Fibroblast of skin of left quadriceps (primary cell): ENCODE measurements at regions not wholly inside any gene's neighbourhood (a gene's known extent, or its start where the extent isn't known, plus 50 kb on each side); places are given as distances from the start of the nearest gene placed in this dataset.
A peak's percentile ranks its signal among the peaks of the same experiment; 100 is the strongest.
"Not testable (repeated sequence)": the region's sequence is repeated elsewhere in the genome, so short reads cannot be mapped to it uniquely, and the experiment has no call there.

Experiments used
- DNase-seq, 2 experiments: peaks; one replicate each; pipeline ENCODE4 v3.0.0-alpha.2; 2013; ENCODE audit warnings: low read depth in 2 of 2

DNA sequence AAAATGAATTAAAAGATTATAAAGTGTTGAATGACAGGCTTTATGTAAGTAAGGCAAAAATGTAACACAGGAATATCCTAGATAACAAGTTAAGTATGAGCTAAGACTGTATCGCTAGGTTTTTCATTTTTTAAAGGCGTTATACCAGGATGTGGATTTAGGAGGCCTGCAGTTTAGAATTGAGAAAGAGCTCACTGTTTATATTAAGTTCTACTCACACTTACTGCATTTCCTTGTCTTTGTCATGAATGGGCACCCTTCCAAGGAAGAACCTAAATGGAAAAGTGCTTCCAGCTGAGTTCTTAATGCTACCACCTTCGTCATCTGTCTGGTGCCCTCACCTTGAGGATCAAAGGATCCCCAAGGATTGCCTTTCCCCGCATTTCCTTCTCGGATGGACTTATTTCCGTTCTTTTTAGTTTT is 148.7 kb downstream of the SOX4 start:
- peak; percentile 71 to 76 for DNase-seq

- DNase-seq, result no peak
These were observed 150.8 kb downstream of the SOX4 start for GRCh38 chr6:21744331-21744730.

- no peak for DNase-seq
These were observed 152.2 kb downstream of the SOX4 start for GRCh38 chr6:21745543-21746337.

DNA sequence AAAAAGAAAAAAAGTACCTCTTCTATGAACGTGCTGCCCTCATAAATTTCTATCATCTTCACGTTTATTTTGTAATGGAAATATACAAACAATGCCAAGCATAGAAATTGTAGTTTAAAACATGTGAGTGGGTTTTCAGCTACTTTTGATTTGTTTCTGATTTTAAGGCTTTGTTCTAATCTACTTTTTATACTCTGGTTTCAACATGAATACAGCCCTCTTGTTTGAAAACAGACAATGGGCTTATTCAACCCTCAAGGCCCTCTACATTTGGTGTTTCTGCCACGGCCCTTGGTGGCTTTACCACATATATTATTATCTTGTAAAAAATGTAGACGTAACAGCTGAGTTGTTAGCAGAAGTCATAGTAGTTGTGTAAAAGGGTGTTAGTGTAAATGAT is 153.9 kb downstream of the SOX4 start:
- no peak for DNase-seq

- no peak for DNase-seq
These were observed 154.9 kb downstream of the SOX4 start for GRCh38 chr6:21748343-21749056.

DNA sequence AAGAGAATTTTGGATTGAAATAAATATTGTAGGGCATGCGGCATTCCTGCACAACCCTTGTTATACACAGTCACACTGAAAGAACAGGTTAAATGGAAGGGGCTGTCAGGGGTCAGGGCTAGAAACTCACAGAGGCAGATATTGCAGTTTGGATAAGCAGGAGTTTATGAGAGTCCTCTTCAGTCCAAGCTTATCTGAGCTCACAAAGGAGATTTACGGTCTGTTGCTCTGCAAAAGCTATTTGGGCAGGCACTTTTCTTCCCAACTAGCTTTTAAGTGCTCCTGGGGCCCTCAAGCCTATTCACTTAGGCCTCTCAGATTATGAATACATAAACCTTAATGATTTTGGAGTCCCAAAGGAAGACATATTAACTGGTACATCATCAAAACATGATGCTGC is 156.2 kb downstream of the SOX4 start:
- no peak for DNase-seq

DNA sequence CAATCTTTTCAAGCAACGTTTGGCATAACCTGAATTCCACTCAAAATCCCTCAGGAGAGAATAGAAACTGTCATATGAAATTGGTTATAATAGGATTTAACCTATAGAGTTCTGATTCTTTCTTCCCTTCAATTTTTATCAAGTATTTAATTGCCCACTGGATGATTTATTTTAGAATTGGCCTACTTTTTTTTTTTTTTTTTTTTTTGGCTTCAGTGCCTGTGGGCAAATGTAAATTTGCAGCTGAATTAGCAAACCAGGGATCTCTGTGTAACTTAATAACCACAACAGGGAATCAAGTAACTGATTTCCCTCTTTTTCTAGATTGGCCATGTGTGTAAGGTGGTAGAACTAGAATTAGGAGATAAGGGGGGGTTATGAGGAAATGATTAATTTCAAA is 157.0 kb downstream of the SOX4 start:
- DNase-seq, result no peak

GRCh38 chr6:21751608-21752007 is 158.1 kb downstream of the SOX4 start:
- DNase-seq, result no peak

GRCh38 chr6:21752054-21752811 is 158.7 kb downstream of the SOX4 start:
- no peak for DNase-seq

DNA sequence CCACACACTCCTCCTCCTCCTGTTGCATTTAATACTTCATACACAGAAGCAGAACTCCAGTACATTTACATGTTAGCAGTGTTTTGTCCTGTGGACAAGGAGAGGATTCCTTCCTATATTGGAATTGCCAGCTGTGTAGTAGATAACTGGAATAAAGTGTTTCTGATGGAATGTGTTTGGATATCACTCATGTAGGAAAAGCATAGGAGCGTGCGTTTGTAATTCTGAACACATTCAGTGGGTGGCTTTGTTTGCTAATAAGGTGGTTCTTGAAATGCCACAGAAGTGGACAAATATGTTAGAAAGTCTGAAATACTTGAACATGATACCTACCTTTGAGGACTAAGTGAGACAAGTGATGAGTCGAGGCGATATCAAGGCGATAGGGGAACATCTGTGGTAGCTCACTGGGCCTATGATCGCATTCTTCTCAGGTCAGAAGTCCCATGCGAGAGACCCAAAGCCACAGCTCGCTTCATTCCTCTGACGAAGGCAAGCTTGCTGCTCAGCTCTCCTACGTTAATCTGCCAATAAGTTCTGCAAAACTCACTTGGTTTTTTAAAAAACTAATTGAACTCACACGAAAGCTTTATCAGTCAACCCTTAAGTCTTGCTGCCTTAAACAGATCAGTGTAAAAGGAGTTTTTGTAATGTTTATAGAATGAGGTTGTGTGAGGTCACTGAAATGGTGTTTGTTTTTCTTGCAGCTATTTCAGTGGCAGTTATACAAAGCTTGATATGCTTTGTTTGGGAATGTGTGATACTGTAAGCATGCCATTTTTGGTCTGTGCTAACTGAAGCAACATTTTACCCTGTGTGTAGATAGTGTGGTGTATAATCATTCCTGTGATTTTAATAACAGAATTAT is 159.9 kb downstream of the SOX4 start:
- no peak for DNase-seq

GRCh38 chr6:21754891-21755290 is 161.3 kb downstream of the SOX4 start:
- DNase-seq, result no peak

GRCh38 chr6:21756487-21756886 is 162.9 kb downstream of the SOX4 start:
- DNase-seq, result no peak

DNA sequence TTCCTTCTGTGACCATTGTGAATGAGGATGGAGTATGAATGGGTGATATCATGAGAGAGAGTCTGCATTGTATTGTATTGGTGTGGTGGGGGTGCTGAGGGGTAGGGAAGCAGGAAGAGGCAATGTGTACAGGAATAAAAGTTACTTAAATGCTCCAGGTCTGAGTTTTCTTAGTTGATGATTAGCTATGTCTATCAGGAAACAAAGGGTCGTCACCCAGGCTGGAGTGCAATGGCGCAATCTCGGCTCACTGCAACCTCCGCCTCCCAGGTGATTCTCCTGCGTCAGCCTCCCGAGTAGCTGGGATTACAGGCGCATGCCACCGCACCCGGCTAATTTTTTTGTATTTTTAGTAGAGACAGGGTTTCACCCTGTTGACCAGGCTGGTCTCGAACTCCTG is 163.8 kb downstream of the SOX4 start:
- not testable (repeated sequence) for DNase-seq

DNA sequence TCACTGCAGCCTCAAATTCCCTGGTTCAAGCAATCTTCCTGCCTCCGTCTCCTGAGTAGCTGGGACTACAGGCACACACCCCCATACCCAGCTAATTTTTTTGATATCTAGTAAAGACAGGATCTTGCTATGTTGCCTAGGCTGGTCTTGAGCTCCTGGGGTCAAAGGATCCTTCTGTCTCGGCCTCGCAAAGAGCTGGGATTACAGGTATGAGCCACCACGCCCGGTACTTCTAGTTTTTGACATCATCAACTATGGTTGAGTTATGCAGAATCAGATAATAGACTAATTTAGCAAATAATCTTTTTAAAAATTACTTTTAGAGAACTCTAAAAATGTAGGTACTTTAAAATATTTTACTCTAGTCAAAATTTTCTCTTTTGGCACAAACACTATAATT is 166.2 kb downstream of the SOX4 start:
- no peak for DNase-seq

- not testable (repeated sequence) for DNase-seq
These were observed 167.6 kb downstream of the SOX4 start for GRCh38 chr6:21761053-21761730.

- DNase-seq, result no peak
These were observed 171.4 kb downstream of the SOX4 start for GRCh38 chr6:21764989-21765388.

GRCh38 chr6:21767891-21768648 is 174.5 kb downstream of the SOX4 start:
- DNase-seq, result peak in 1 of 2 experiments; percentile 40

GRCh38 chr6:21769405-21769861 is 175.9 kb downstream of the SOX4 start:
- DNase-seq, result peak; percentile 90

DNA sequence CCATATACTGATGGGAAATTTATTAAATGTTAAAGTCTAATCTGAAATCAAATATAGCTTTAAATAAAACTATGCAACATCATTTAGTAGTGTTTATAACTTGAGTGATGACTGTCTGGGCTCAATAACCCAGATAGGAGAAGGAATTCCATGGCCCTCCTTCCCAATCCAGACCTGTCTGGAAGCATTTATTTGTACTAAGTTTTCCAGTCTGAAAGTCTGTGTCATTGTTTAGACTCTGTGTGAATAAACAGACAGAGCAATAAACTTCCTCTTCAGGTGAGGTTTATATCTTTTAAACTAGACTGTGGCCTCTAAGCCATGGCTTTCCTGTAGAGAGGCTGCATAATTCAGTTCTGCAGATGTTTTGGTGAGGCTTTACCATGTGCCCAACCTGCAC is 176.4 kb downstream of the SOX4 start:
- DNase-seq, result no peak
